ENCODE measurements at regions not wholly inside any gene's neighbourhood (a gene's known extent, or its start where the extent isn't known, plus 50 kb on each side); places are given as distances from the start of the nearest gene placed in this dataset.

DNA sequence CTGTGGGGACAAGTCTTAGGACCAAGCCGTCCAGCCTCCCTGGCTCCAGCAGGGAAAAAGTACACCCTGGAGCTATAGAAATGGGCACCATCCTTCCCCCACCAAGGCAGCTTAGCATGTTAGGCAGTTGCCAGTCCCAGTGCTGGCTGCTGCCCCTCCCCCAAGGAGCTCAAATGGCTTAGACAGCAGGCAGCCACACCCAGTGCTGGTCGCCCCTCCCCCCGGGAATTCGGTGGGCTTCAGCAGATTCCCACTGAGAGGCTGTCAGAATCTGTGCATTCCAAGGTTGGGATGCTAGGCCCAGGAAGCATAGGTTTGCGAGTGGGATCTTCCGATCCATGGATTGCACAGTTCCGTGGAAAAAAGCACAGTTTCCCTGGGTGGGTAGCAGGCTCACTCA lies 105.2 kb upstream of the ITGA1 start:
- WGBS = 77% methylated on average over 7 of the region's 7 CpGs

GRCh38 chr5:52684051-52684450 lies 103.7 kb upstream of the ITGA1 start:
- Histone ChIP-seq H3K36me3 (no peaks in the 10 kb centered on the region), H3K27ac (no peak overlapping the region), H3K4me3 (no peak overlapping the region), H3K9me3 (no peaks in the 10 kb centered on the region), H3K4me1 (no peaks in the 10 kb centered on the region), H3K27me3 (no peaks in the 10 kb centered on the region)
- TF ChIP-seq POLR2A (IDR thresholded peaks at IDR 0.05) = no peak
- no peak for TF ChIP-seq POLR2AphosphoS5 (IDR thresholded peaks at IDR 0.05)
- no peak for TF ChIP-seq EP300 (IDR thresholded peaks at IDR 0.05)
- no peak for TF ChIP-seq CTCF (IDR thresholded peaks at IDR 0.05)
- DNase-seq (ENCODE audit: low spot score in 2 of 2) = no peak
- WGBS = 37% methylated on average over 1 of the region's 1 CpG

More for the DNA sequence above, 105.2 kb upstream of the ITGA1 start:
- no peaks in the 10 kb centered on the region for H3K9me3 ChIP-seq
- no peaks in the 10 kb centered on the region for H3K4me1 ChIP-seq
- no peaks in the 10 kb centered on the region for H3K27me3 ChIP-seq
- no peak overlapping the region for H3K4me3 ChIP-seq
- DNase-seq (ENCODE audit: low spot score in 2 of 2) = no peak
- no peaks in the 10 kb centered on the region for H3K36me3 ChIP-seq
- H3K27ac ChIP-seq = no peak overlapping the region
- TF ChIP-seq EP300 (IDR thresholded peaks at IDR 0.05) (no peak), CTCF (IDR thresholded peaks at IDR 0.05) (no peak), POLR2A (IDR thresholded peaks at IDR 0.05) (no peak), POLR2AphosphoS5 (IDR thresholded peaks at IDR 0.05) (no peak)

DNA sequence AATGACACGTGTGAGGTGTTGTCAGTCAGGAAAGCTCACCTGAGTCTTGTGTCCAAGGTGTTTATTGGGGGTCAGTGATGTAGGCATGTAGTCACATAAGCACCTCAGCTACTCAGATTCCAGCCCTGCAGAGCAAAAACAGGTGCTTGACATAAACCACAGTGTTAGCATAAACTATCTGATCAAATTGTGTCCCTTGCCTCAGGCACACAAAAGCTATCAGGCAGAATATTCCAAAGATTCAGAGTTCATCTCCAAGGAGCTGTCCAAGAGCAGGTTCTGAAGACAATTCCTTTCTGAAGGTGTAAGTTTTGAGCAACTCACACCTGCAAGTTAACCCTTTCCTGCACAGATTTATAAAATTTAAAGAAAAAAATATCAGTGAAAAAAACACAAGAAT lies 102.2 kb upstream of the ITGA1 start:
- Histone ChIP-seq H3K27ac (no peak overlapping the region), H3K27me3 (no peaks in the 10 kb centered on the region), H3K9me3 (no peaks in the 10 kb centered on the region), H3K36me3 (no peaks in the 10 kb centered on the region), H3K4me3 (no peak overlapping the region), H3K4me1 (no peaks in the 10 kb centered on the region)
- DNase-seq (ENCODE audit: low spot score in 2 of 2) = no peak
- 50% methylated on average over 1 of the region's 1 CpG for WGBS
- TF ChIP-seq POLR2A (IDR thresholded peaks at IDR 0.05) = no peak
- TF ChIP-seq POLR2AphosphoS5 (IDR thresholded peaks at IDR 0.05) = no peak
- TF ChIP-seq EP300 (IDR thresholded peaks at IDR 0.05) = no peak
- no peak for TF ChIP-seq CTCF (IDR thresholded peaks at IDR 0.05)

- no peak for TF ChIP-seq EP300 (IDR thresholded peaks at IDR 0.05)
- no peak for TF ChIP-seq POLR2AphosphoS5 (IDR thresholded peaks at IDR 0.05)
- no peak for TF ChIP-seq POLR2A (IDR thresholded peaks at IDR 0.05)
- no peak for TF ChIP-seq CTCF (IDR thresholded peaks at IDR 0.05)
- DNase-seq (ENCODE audit: low spot score in 2 of 2) = no peak
- no peak overlapping the region for H3K4me3 ChIP-seq
- no peaks in the 10 kb centered on the region for H3K27me3 ChIP-seq
- H3K4me1 ChIP-seq = no peaks in the 10 kb centered on the region
- H3K27ac ChIP-seq = no peak overlapping the region
- 75% methylated on average over 4 of the region's 4 CpGs for WGBS
- H3K36me3 ChIP-seq = no peaks in the 10 kb centered on the region
- H3K9me3 ChIP-seq = no peaks in the 10 kb centered on the region
These were observed 101.7 kb upstream of the ITGA1 start for GRCh38 chr5:52685971-52686370.

- Histone ChIP-seq H3K36me3 (no peaks in the 10 kb centered on the region), H3K4me1 (no peaks in the 10 kb centered on the region), H3K27ac (no peak overlapping the region), H3K27me3 (no peaks in the 10 kb centered on the region), H3K4me3 (no peak overlapping the region), H3K9me3 (no peaks in the 10 kb centered on the region)
- TF ChIP-seq POLR2A (IDR thresholded peaks at IDR 0.05) (no peak), POLR2AphosphoS5 (IDR thresholded peaks at IDR 0.05) (no peak), CTCF (IDR thresholded peaks at IDR 0.05) (no peak), EP300 (IDR thresholded peaks at IDR 0.05) (no peak)
- DNase-seq (ENCODE audit: low spot score in 2 of 2) = no peak
- WGBS = 22% methylated on average over 2 of the region's 2 CpGs
These were observed 97.4 kb upstream of the ITGA1 start for GRCh38 chr5:52690236-52690768.
